Mesendoderm (in vitro differentiated cells): ENCODE measurements at regions not wholly inside any gene's neighbourhood (a gene's known extent, or its start where the extent isn't known, plus 50 kb on each side); places are given as distances from the start of the nearest gene placed in this dataset.

ENCODE experiments used
- DNase-seq: peaks from one replicate; pipeline ENCODE4 v3.0.0; 2013
- H2AK5ac ChIP-seq: 2 replicates; pipeline ENCODE4 v1.6.1; 2013; ENCODE audit warnings: low read length, inconsistent platforms
- H2BK120ac ChIP-seq: 2 replicates; pipeline ENCODE4 v1.6.1; 2013; ENCODE audit warnings: low read depth, mild to moderate bottlenecking, low read length, moderate library complexity, mixed read lengths
- H2BK15ac ChIP-seq: replicated peaks from 2 replicates; pipeline ENCODE4 v1.6.1; 2013; ENCODE audit warnings: low read depth, mild to moderate bottlenecking, moderate library complexity
- H2BK5ac ChIP-seq: 2 replicates; pipeline ENCODE4 v1.6.1; 2013; ENCODE audit warnings: low read length, inconsistent platforms
- H3K18ac ChIP-seq: 2 replicates; pipeline ENCODE4 v1.6.1; 2013; ENCODE audit warnings: mild to moderate bottlenecking, low read length, mixed read lengths
- H3K23ac ChIP-seq: one replicate; pipeline ENCODE4 v1.6.1; 2013; ENCODE audit warnings: low read length
- H3K27ac ChIP-seq: 2 replicates; pipeline ENCODE4 v1.5.1; 2013; ENCODE audit warnings: low read depth, mild to moderate bottlenecking, inconsistent platforms, low read length, moderate library complexity
- H3K27me3 ChIP-seq: 2 replicates; pipeline ENCODE4 v1.6.1; 2013; ENCODE audit warnings: low read length, control low read depth, mild to moderate bottlenecking, inconsistent platforms; ENCODE audit not compliant: insufficient read depth, poor library complexity
- H3K36me3 ChIP-seq: 2 replicates; pipeline ENCODE4 v1.6.1; 2013; ENCODE audit warnings: low read length, inconsistent platforms; ENCODE audit not compliant: control insufficient read depth, insufficient read depth
- H3K4ac ChIP-seq: one replicate; pipeline ENCODE4 v1.6.1; 2013; ENCODE audit warnings: low read depth, mild to moderate bottlenecking, low read length, moderate library complexity
- H3K4me1 ChIP-seq: 2 replicates; pipeline ENCODE4 v1.6.1; 2013; ENCODE audit warnings: low read depth, low read length, inconsistent platforms; ENCODE audit not compliant: control insufficient read depth
- H3K4me2 ChIP-seq: 2 replicates; pipeline ENCODE4 v1.6.1; 2013; ENCODE audit warnings: low read length
- H3K4me3 ChIP-seq: 2 replicates; pipeline ENCODE4 v1.5.1; 2013; ENCODE audit warnings: mild to moderate bottlenecking, low read length
- H3K56ac ChIP-seq: one replicate; pipeline ENCODE4 v1.6.1; 2013; ENCODE audit warnings: low read length
- H3K79me1 ChIP-seq: 2 replicates; pipeline ENCODE4 v1.6.1; 2013; ENCODE audit warnings: low read length, inconsistent platforms
- H3K79me2 ChIP-seq: 2 replicates; pipeline ENCODE4 v1.6.1; 2013; ENCODE audit warnings: mild to moderate bottlenecking, low read length; ENCODE audit not compliant: control insufficient read depth, insufficient read depth
- H3K9ac ChIP-seq: 2 replicates; pipeline ENCODE4 v1.6.1; 2013; ENCODE audit warnings: low read length, inconsistent platforms
- H4K5ac ChIP-seq: one replicate; pipeline ENCODE4 v1.6.1; 2013; ENCODE audit warnings: low read length
- H4K8ac ChIP-seq: one replicate; pipeline ENCODE4 v1.6.1; 2013; ENCODE audit warnings: low read depth, mild to moderate bottlenecking, control low read depth, low read length, moderate library complexity
- WGBS: extraction: QIAGEN DNeasy Blood & Tissue Kit; methylation state at CpG from one replicate; pipeline ENCODE4 v1.1.7; 2013; ENCODE audit warnings: low lambda C conversion rate, missing lambda C conversion rate; ENCODE audit not compliant: insufficient coverage; ENCODE audit errors: extremely low coverage; 5-methylcytosine and 5-hydroxymethylcytosine counted together

DNA sequence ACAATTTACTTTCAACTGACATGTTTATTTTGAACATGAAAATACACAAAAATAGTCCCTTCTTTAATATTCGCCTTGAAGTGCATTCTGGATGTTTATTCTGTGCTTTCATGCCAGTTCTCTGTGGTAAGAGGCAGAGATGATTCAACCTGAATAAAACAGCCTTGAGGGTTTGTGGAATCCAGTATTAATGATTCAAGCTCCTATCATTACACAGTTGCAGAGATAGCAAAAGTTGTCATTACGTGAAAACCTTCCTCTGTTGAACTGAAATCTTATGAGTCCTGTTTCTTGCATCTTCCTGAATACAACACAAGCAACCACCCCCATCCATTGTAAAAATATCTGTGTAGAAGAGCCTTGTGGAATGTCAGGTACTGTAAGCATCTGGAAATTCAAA, 142.3 kb upstream of the HTR2A start:
- no peak overlapping the region for H4K5ac ChIP-seq
- H3K9ac ChIP-seq = no peak overlapping the region
- no peak overlapping the region for H3K4ac ChIP-seq
- no peak for DNase-seq
- H3K79me2 ChIP-seq = no peaks in the 10 kb centered on the region
- H3K4me3 ChIP-seq = no peak overlapping the region
- no peak overlapping the region for H4K8ac ChIP-seq
- no peak overlapping the region for H3K56ac ChIP-seq
- H2BK120ac ChIP-seq = no peak overlapping the region
- H2BK15ac ChIP-seq = no peak overlapping the region
- H2AK5ac ChIP-seq = no peak overlapping the region
- no peak overlapping the region for H2BK5ac ChIP-seq
- H3K4me2 ChIP-seq = no peak overlapping the region
- no peak overlapping the region for H3K23ac ChIP-seq
- no peak overlapping the region for H3K18ac ChIP-seq
- H3K79me1 ChIP-seq = no peaks in the 10 kb centered on the region
- H3K27ac ChIP-seq = no peak overlapping the region
- H3K4me1 ChIP-seq = peaks cover 8% of the 10 kb centered on the region
- H3K27me3 ChIP-seq = no peaks in the 10 kb centered on the region
- WGBS = no CpG with 5 or more reads among the region's 2 CpGs
- H3K36me3 ChIP-seq = no peaks in the 10 kb centered on the region

DNA sequence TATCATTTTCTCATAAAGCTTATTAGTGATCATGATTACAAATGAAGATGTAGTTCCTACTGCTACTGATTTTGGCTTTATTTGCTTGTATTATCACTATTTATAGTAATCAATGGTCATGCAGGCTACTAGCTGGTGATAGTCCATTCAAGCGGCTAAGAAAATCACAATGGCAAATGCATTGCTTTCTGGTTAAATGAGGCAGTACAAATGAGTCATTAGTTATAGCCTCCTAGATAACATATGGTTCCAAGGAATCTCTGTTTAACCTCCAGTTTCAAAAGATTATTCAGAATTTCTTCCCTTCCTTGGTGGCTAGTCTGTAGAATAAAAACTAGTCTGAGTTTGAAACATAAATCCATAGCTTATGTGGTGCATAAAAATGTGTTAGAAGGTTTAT, 141.3 kb upstream of the HTR2A start:
- no peak overlapping the region for H2BK5ac ChIP-seq
- no peak overlapping the region for H3K18ac ChIP-seq
- no CpG with 5 or more reads among the region's 1 CpG for WGBS
- peaks cover 8% of the 10 kb centered on the region for H3K4me1 ChIP-seq
- H4K5ac ChIP-seq = no peak overlapping the region
- no peak overlapping the region for H3K27ac ChIP-seq
- no peak overlapping the region for H3K23ac ChIP-seq
- H3K4ac ChIP-seq = no peak overlapping the region
- H4K8ac ChIP-seq = no peak overlapping the region
- H3K79me2 ChIP-seq = no peaks in the 10 kb centered on the region
- no peak overlapping the region for H2BK120ac ChIP-seq
- H2AK5ac ChIP-seq = no peak overlapping the region
- H3K36me3 ChIP-seq = no peaks in the 10 kb centered on the region
- H3K9ac ChIP-seq = no peak overlapping the region
- H2BK15ac ChIP-seq = no peak overlapping the region
- H3K79me1 ChIP-seq = no peaks in the 10 kb centered on the region
- H3K4me3 ChIP-seq = no peak overlapping the region
- DNase-seq = no peak
- H3K4me2 ChIP-seq = no peak overlapping the region
- H3K56ac ChIP-seq = no peak overlapping the region
- no peaks in the 10 kb centered on the region for H3K27me3 ChIP-seq

DNA sequence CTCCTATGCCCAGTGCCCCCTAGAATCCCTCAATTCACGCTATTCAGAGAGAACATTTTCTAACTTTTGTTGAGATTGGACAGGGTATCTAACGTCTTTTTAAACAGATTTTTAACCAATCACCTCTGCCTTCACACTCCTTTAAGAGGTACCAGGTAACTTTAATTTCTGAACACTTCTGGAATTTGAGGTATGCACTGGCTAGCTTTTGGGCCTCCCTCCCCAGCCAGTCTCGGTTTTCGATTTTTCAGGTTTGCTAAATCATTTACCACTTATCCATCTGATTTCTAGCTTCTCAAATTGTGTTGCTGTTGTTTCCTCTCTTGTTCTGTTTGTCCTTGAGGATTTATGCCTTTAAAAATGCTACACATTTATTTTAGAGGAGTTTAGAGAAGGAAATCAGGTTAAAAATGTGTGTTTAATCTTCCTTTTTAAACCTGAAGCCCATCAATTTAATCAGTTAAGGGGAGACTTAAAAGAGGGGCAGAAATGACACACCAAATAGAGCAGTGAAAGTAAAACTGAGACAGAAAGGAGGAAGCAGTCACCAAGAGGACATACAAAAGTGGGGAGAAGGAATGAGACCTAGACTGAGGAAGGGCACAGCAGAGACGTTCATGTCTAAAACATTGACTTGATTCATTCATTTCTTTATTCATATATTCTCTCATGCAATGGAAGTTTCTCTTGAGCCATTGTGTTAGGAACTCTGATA, 139.6 kb upstream of the HTR2A start:
- H3K27me3 ChIP-seq = no peaks in the 10 kb centered on the region
- no peak overlapping the region for H4K8ac ChIP-seq
- peak overlapping the region; percentile 23 for H2BK5ac ChIP-seq
- H3K4me2 ChIP-seq = no peak overlapping the region
- DNase-seq = peak; percentile 79
- H2BK15ac ChIP-seq = peak overlapping the region; percentile 94
- H2AK5ac ChIP-seq = no peak overlapping the region
- H3K36me3 ChIP-seq = no peaks in the 10 kb centered on the region
- no peak overlapping the region for H3K23ac ChIP-seq
- peak overlapping the region; percentile 80 for H3K18ac ChIP-seq
- H3K4ac ChIP-seq = no peak overlapping the region
- peak overlapping the region; percentile 22 for H3K56ac ChIP-seq
- peaks cover 8% of the 10 kb centered on the region for H3K4me1 ChIP-seq
- WGBS = no CpG with 5 or more reads among the region's 5 CpGs
- H3K9ac ChIP-seq = no peak overlapping the region
- H3K79me2 ChIP-seq = no peaks in the 10 kb centered on the region
- H3K79me1 ChIP-seq = no peaks in the 10 kb centered on the region
- peak overlapping the region; percentile 51 for H3K27ac ChIP-seq
- no peak overlapping the region for H3K4me3 ChIP-seq
- no peak overlapping the region for H4K5ac ChIP-seq
- no peak overlapping the region for H2BK120ac ChIP-seq

DNA sequence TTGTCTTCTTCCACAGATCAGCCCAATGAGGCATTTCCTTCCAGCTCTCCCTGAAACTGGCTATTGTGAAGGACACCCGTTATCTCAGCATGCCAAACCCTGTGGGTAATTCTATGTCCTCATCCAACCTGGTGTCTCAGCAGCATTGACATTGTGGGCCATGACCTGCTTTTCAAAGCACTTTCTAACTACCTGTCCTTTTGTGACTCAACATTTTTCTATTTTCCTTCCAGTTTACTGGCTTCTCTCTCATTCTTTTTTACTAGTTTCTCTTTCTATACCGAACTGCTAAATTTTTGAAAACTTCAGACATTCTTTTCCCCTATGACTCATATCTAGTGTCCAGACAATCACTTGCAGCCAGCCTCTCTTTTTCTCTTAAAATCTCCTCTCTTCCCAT, 136.4 kb upstream of the HTR2A start:
- H3K27me3 ChIP-seq = no peaks in the 10 kb centered on the region
- no peaks in the 10 kb centered on the region for H3K79me1 ChIP-seq
- H3K27ac ChIP-seq = no peak overlapping the region
- DNase-seq = peak; percentile 86
- H2BK120ac ChIP-seq = no peak overlapping the region
- no peaks in the 10 kb centered on the region for H3K79me2 ChIP-seq
- H4K5ac ChIP-seq = no peak overlapping the region
- H3K4ac ChIP-seq = no peak overlapping the region
- peak overlapping the region; percentile 13 for H2BK15ac ChIP-seq
- H3K9ac ChIP-seq = no peak overlapping the region
- no peak overlapping the region for H3K23ac ChIP-seq
- no peak overlapping the region for H3K56ac ChIP-seq
- H3K18ac ChIP-seq = no peak overlapping the region
- H3K36me3 ChIP-seq = no peaks in the 10 kb centered on the region
- H3K4me3 ChIP-seq = no peak overlapping the region
- WGBS = no CpG with 5 or more reads among the region's 2 CpGs
- H2AK5ac ChIP-seq = no peak overlapping the region
- no peak overlapping the region for H3K4me2 ChIP-seq
- H2BK5ac ChIP-seq = no peak overlapping the region
- peaks cover 5% of the 10 kb centered on the region for H3K4me1 ChIP-seq
- H4K8ac ChIP-seq = no peak overlapping the region

DNA sequence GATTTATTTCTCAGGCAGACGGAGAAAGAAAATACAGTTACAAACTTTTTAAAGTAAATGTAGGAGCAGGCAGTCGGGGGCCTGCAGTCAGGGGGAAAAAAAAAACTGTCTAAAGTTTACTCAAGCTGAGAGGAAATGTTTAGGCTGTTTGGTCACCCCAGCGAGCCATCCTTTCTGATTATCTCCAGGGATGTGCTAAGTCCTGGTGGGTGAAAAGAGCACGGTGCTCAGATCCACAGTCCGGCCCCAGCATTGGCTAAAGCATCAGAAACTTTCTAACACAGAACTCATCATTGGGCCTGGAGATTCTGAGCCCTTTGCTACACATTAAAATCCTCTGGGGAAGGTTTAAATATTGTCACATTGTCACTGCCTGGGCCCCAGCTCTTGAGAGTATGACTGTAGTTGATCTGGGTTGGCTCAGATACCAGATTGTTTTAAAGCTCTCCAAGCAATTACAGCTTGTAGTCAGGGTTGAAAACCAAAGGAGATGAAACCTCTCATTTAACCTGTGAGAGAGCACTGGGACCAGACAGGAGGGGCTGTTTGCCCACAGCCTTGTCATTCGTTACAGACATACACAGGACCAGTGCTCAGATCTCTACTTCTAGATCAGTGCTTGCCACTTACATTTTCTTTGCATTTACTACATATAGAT, 131.1 kb upstream of the HTR2A start:
- no peak overlapping the region for H4K8ac ChIP-seq
- peak overlapping the region; percentile 55 for H3K4ac ChIP-seq
- H3K4me3 ChIP-seq = no peak overlapping the region
- no peak overlapping the region for H2BK15ac ChIP-seq
- no peak overlapping the region for H3K23ac ChIP-seq
- DNase-seq = peak; percentile 55
- no CpG with 5 or more reads among the region's 6 CpGs for WGBS
- H3K9ac ChIP-seq = no peak overlapping the region
- H3K56ac ChIP-seq = no peak overlapping the region
- H3K79me2 ChIP-seq = no peaks in the 10 kb centered on the region
- peak overlapping the region; percentile 84 for H3K18ac ChIP-seq
- H3K36me3 ChIP-seq = no peaks in the 10 kb centered on the region
- H4K5ac ChIP-seq = no peak overlapping the region
- H2AK5ac ChIP-seq = no peak overlapping the region
- H3K27ac ChIP-seq = peak overlapping the region; percentile 36
- H2BK120ac ChIP-seq = peak overlapping the region; percentile 28
- H3K4me2 ChIP-seq = no peak overlapping the region
- H2BK5ac ChIP-seq = no peak overlapping the region
- no peaks in the 10 kb centered on the region for H3K79me1 ChIP-seq
- no peaks in the 10 kb centered on the region for H3K27me3 ChIP-seq
- H3K4me1 ChIP-seq = peaks cover 2% of the 10 kb centered on the region
